SJCRH30 (cell line): ENCODE measurements at regions not wholly inside any gene's neighbourhood (a gene's known extent, or its start where the extent isn't known, plus 50 kb on each side); places are given as distances from the start of the nearest gene placed in this dataset.
A peak's percentile ranks its signal among the peaks of the same experiment; 100 is the strongest.
"Not testable (repeated sequence)": the region's sequence is repeated elsewhere in the genome, so short reads cannot be mapped to it uniquely, and the experiment has no call there.

Experiments
- DNase-seq, 2 experiments: peaks; one replicate each; pipeline ENCODE4 v3.0.0-alpha.2; 2015 to 2020
- H3K27ac ChIP-seq: fragments of 250-450 bp; sonication (Bioruptor Pico); 2 replicates; pipeline ENCODE4 v1.5.1; 2020; ENCODE audit warnings: mild to moderate bottlenecking, moderate library complexity
- H3K27me3 ChIP-seq: fragments of 250-450 bp; sonication (Bioruptor Pico); 2 replicates; pipeline ENCODE4 v1.5.1; 2020; ENCODE audit warnings: mild to moderate bottlenecking, moderate library complexity
- H3K36me3 ChIP-seq: fragments of 250-450 bp; sonication (Bioruptor Pico); 2 replicates; pipeline ENCODE4 v1.5.1; 2020; ENCODE audit warnings: mild to moderate bottlenecking, moderate library complexity
- H3K4me1 ChIP-seq: fragments of 250-450 bp; sonication (Bioruptor Pico); 2 replicates; pipeline ENCODE4 v1.5.1; 2020; ENCODE audit warnings: mild to moderate bottlenecking, moderate library complexity
- H3K4me3 ChIP-seq: fragments of 250-450 bp; sonication (Bioruptor Pico); 2 replicates; pipeline ENCODE4 v1.5.1; 2020; ENCODE audit warnings: mild to moderate bottlenecking, moderate library complexity
- H3K9me3 ChIP-seq: fragments of 250-450 bp; sonication (Bioruptor Pico); replicated peaks from 2 replicates; pipeline ENCODE4 v1.5.1; 2020; ENCODE audit warnings: mild to moderate bottlenecking, moderate library complexity

DNA sequence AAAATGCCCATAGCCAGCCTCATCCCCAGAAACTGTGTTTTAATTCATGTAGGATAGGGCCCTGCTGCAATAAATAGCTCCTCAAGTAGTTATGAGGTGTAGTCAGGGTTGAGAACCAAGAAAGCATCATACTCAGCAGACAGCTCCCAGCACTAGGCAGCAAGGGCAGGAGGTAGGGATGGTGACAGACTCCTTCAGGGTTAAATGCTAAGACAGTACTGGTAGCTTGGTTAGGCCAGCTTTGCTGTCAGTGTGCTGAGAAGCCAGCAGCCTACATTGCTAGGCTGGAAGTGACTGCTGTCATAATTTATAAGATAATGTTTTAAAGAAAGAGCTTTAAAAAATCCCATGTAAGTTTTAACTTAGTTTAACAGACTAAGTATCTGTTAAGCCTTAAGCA is 113.9 kb upstream of the IMMP2L start:
- H3K36me3 ChIP-seq = no peaks in the 10 kb centered on the region
- no peaks in the 10 kb centered on the region for H3K27me3 ChIP-seq
- no peaks in the 10 kb centered on the region for H3K9me3 ChIP-seq
- H3K27ac ChIP-seq = no peak overlapping the region
- peaks cover 12% of the 10 kb centered on the region for H3K4me1 ChIP-seq
- DNase-seq = no peak
- no peak overlapping the region for H3K4me3 ChIP-seq

DNA sequence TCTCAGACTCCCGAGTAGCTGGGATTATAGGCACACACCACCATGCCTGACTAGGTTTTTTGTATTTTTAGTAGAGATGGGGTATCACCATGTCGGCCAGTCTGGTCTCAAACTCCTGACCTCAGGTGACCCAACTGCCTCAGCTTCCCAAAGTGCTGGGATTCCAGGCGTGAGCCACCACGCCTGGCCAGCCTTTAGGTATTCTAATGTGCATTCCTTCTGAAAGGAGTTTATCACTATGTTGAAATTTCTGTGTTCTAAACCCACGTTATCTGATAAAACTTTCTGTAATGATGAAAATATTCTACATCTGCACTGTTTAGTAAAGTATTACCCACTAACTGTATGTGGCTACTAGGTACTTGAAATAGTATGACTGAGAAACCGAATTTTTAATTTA is 110.6 kb upstream of the IMMP2L start:
- no peaks in the 10 kb centered on the region for H3K27me3 ChIP-seq
- no peak overlapping the region for H3K4me3 ChIP-seq
- H3K9me3 ChIP-seq = no peaks in the 10 kb centered on the region
- no peak overlapping the region for H3K27ac ChIP-seq
- no peaks in the 10 kb centered on the region for H3K36me3 ChIP-seq
- peaks cover 16% of the 10 kb centered on the region for H3K4me1 ChIP-seq
- DNase-seq = no peak

DNA sequence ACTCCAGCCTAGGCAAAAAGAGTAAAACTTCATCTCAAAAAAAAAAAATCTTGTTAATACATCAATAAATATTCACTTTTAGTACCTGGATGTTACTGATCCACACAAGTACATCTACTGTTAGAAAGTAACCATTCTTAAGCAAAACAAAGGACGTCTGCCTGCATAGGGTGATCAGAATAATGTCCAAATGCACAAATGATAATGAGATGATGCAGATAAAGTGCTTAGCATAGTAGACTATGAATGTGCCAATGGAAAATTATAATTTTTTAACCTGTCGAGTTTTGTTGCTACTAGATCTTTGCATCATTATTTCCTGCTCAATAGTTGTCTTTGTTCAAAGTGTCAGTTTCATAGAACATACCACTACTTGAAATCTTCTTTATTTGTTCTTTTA is 109.6 kb upstream of the IMMP2L start:
- Histone ChIP-seq H3K27me3 (no peaks in the 10 kb centered on the region), H3K27ac (no peak overlapping the region), H3K9me3 (no peaks in the 10 kb centered on the region), H3K4me1 (peaks cover 10% of the 10 kb centered on the region), H3K36me3 (no peaks in the 10 kb centered on the region), H3K4me3 (no peak overlapping the region)
- DNase-seq = no peak

DNA sequence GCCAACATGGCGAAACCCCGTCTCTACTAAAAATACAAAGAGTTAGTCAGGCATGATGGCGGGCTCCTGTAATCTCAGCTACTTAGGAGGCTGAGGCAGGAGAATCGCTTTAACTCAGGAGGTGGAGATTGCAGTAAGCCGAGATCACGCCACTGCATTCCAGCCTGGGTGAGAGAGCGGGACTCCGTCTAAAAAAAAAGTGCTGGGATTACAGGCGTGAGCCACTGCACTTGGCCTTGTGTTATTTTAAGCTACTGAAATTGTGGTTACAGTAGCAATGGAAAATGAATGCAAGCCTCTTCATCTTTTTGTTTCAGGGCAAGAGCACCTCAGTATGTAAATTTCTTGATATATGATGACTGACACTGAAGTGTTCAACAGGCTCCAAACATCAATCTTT is 106.4 kb upstream of the IMMP2L start:
- Histone ChIP-seq H3K9me3 (no peaks in the 10 kb centered on the region), H3K27ac (no peak overlapping the region), H3K36me3 (no peaks in the 10 kb centered on the region), H3K4me3 (no peak overlapping the region), H3K4me1 (peaks cover 4% of the 10 kb centered on the region; the same call in 1 of the 2 replicates), H3K27me3 (no peaks in the 10 kb centered on the region)
- DNase-seq = peak; percentile 9 to 22

DNA sequence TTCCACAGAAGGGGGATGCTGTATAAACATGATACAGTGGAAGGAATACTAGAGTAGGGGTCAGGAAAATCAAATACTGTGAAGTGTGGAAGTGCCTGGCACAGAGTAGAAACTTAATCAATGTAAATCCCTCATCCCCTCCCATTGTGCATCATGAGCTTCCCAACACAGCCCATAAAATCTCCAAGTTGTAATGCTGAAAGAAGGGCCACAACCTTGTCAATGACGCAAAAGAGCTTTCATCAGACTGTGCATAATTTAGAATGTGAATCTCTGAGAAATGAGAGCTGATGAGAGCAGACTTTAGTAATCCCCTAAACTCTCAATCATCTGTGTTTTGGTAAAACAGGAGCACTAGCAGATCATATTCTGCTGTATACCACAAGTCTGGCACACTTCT is 105.2 kb upstream of the IMMP2L start:
- Histone ChIP-seq H3K27ac (no peak overlapping the region), H3K36me3 (no peaks in the 10 kb centered on the region), H3K4me1 (peaks cover 4% of the 10 kb centered on the region; the same call in 1 of the 2 replicates), H3K27me3 (no peaks in the 10 kb centered on the region), H3K4me3 (no peak overlapping the region), H3K9me3 (no peaks in the 10 kb centered on the region)
- no peak for DNase-seq

DNA sequence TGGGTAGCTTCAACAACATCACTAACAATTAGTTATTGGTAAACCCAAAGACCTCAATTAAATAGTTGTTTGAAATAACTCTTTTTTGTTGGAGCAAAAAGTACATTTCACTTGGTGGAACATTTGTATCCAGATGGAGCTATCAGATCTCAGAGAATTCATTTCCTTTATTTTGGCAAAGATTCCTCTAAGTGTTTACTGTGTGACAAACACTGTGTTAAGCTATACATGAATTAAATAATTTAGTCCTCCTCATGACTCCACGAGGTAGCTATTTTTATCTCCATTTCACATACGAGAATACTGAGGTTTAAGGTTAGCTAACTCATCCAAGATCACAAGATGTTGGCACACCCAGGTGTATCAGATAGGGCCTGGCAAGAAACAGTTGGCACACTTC is 104.0 kb upstream of the IMMP2L start:
- no peaks in the 10 kb centered on the region for H3K36me3 ChIP-seq
- no peak overlapping the region for H3K4me3 ChIP-seq
- no peak overlapping the region for H3K27ac ChIP-seq
- peaks cover 4% of the 10 kb centered on the region; the same call in 1 of the 2 replicates for H3K4me1 ChIP-seq
- no peak for DNase-seq
- H3K27me3 ChIP-seq = no peaks in the 10 kb centered on the region
- H3K9me3 ChIP-seq = no peaks in the 10 kb centered on the region

DNA sequence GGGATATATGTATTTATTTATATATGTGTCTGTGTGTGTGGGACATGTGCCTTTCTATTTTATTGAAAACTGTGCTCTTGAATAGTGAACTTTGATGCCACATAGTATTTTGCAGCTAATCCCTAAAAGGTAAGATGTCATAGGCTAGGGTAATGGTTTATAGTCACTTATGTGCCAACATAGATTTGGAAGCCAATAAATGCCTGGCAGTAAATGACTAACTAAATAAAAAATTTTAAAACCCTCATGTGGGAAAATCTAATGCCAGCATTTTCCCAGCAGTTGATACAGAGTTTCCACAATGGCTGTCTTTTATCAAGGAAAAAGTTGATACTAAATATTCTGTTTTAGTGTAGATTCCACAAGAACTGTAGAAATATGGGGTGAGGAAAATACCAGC is 101.5 kb upstream of the IMMP2L start:
- no peak overlapping the region for H3K27ac ChIP-seq
- no peaks in the 10 kb centered on the region for H3K9me3 ChIP-seq
- no peaks in the 10 kb centered on the region for H3K27me3 ChIP-seq
- H3K36me3 ChIP-seq = no peaks in the 10 kb centered on the region
- H3K4me1 ChIP-seq = 0 out of 2 replicates have a peak, but pooled peaks cover under 1% of the 10 kb centered on the region
- H3K4me3 ChIP-seq = no peak overlapping the region
- DNase-seq = no peak

DNA sequence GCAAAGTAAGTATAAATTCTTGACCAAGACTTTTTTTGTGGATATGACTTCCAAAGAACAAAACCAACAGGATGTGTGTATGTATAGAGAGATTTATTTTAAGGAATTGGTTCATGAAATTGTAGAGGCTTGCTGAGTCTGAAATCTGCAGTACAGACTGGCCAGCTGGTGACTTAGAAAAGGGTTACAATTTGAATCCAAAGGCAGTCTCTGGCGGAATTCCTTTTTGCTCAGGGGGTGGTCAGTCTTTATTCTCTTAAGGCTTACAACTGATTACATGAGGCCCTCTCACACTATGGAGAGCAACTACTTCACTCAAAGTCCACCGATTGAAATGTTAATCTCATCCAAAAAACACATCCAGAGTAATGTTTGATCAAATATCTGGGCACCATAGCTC is 100.1 kb upstream of the IMMP2L start:
- H3K4me1 ChIP-seq = no peaks in the 10 kb centered on the region
- no peaks in the 10 kb centered on the region for H3K27me3 ChIP-seq
- DNase-seq = no peak
- H3K9me3 ChIP-seq = no peaks in the 10 kb centered on the region
- H3K27ac ChIP-seq = no peak overlapping the region
- H3K36me3 ChIP-seq = no peaks in the 10 kb centered on the region
- H3K4me3 ChIP-seq = no peak overlapping the region

DNA sequence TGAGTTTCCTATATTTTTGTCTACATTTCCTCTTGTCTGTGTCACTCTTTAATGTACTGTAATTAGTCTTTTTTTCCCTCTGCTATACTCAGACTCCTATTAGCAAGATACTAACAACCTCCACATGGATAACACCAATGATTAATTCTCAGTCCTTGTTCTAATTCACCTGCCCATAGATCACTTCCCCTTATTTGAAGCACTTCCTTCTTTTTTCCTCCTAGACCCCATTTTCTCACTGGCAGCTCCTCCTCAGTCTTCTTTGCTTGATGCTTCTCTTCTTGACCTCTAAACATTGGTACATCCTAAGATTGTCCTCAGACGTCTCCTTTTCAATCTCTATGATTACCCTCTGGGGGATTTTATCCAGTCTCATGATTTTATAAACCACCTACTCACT is 98.2 kb upstream of the IMMP2L start:
- no peaks in the 10 kb centered on the region for H3K4me1 ChIP-seq
- no peaks in the 10 kb centered on the region for H3K36me3 ChIP-seq
- H3K9me3 ChIP-seq = peaks cover 4% of the 10 kb centered on the region; the same call in 1 of the 2 replicates
- no peak overlapping the region for H3K27ac ChIP-seq
- H3K4me3 ChIP-seq = no peak overlapping the region
- DNase-seq = no peak
- no peaks in the 10 kb centered on the region for H3K27me3 ChIP-seq

DNA sequence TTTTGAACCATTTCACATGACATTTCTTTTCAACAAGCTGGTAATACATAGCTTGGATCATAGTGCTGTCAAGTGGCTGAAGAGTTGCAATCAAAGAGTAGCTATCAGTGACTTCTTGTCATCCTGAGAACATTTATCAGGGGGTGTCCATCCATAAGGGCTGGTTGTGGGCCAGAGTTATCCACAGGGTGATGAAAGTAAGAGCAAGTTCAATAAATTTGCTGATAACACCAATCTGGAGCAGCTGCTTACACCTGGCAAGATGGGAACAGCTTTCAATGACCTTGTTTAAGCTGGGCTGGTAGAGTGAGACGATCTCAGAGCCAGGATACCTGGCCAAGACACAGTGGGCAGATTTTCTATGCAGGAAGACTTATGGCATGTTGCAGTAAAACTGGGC is 96.3 kb upstream of the IMMP2L start:
- H3K4me1 ChIP-seq = no peaks in the 10 kb centered on the region
- H3K27ac ChIP-seq = no peak overlapping the region
- H3K27me3 ChIP-seq = no peaks in the 10 kb centered on the region
- H3K4me3 ChIP-seq = no peak overlapping the region
- DNase-seq = no peak
- H3K36me3 ChIP-seq = no peaks in the 10 kb centered on the region
- H3K9me3 ChIP-seq = peaks cover 4% of the 10 kb centered on the region; the same call in 1 of the 2 replicates

DNA sequence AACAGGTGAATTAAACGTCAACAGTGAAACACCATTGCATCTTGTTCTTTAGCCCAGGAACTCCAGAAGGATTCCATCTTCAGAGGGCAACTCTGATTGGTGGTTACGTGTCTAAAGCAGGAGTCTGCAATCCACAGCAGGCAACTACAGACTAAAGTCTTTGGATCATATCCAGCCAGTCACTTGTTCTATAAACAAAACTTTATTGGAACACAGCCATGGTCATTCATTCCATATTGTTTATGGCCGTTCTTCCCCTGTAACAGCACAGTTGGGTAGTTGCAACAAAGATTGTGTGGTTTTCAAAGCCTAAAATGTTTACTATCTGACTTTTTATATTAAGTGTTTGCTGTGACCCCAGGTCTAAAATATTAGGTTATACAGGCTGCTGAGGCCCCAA is 94.7 kb upstream of the IMMP2L start:
- no peak overlapping the region for H3K4me3 ChIP-seq
- no peak for DNase-seq
- no peak overlapping the region for H3K27ac ChIP-seq
- H3K9me3 ChIP-seq = peaks cover 4% of the 10 kb centered on the region; the same call in 1 of the 2 replicates
- H3K36me3 ChIP-seq = no peaks in the 10 kb centered on the region
- H3K27me3 ChIP-seq = no peaks in the 10 kb centered on the region
- no peaks in the 10 kb centered on the region for H3K4me1 ChIP-seq

DNA sequence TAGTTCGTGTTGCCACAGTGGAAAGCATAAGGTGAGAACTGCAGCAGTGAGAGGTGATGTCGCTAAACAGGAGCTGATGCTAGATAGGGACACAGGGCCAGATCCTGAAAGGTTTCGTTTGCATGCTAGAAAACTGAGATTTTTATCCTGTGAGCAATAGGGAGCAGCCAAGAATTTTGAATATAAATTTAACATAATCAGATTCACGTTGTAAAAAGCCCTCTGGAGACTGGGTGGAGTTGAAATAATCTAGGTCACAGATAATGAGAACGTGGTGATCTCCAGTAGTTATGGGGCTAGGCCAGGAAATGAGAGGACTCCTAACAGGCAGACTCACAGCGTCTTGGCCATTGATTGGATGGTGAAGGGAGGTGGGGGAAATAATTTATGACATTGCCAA is 92.1 kb upstream of the IMMP2L start:
- no peak for DNase-seq

DNA sequence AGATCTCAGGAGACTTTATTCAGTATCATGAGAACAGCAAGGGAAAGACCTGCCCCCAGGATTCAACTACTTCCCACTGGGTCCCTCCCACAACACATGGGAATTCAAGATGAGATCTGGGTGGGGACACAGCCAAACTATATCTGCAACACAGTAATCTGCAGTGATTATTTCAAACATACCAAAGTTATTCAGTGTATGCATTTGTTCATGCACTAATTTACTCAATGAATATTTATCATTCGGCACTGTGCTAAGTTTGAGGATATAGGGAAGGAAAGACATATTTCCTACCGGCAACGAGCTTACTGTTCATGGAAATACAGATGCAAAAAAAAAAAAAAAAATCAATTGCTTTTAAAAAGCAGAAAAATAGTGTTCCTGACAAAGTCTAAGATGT is 91.6 kb upstream of the IMMP2L start:
- Histone ChIP-seq H3K9me3 (peaks cover 4% of the 10 kb centered on the region; the same call in 1 of the 2 replicates), H3K4me1 (no peaks in the 10 kb centered on the region; the same call in 1 of the 2 replicates), H3K4me3 (no peak overlapping the region), H3K27me3 (no peaks in the 10 kb centered on the region), H3K36me3 (no peaks in the 10 kb centered on the region), H3K27ac (no peak overlapping the region)
- DNase-seq = no peak

More for the DNA sequence above, 92.1 kb upstream of the IMMP2L start:
- no peaks in the 10 kb centered on the region for H3K27me3 ChIP-seq
- H3K4me1 ChIP-seq = no peaks in the 10 kb centered on the region; the same call in 1 of the 2 replicates
- H3K27ac ChIP-seq = no peak overlapping the region
- peaks cover 4% of the 10 kb centered on the region; the same call in 1 of the 2 replicates for H3K9me3 ChIP-seq
- H3K36me3 ChIP-seq = no peaks in the 10 kb centered on the region
- no peak overlapping the region for H3K4me3 ChIP-seq

DNA sequence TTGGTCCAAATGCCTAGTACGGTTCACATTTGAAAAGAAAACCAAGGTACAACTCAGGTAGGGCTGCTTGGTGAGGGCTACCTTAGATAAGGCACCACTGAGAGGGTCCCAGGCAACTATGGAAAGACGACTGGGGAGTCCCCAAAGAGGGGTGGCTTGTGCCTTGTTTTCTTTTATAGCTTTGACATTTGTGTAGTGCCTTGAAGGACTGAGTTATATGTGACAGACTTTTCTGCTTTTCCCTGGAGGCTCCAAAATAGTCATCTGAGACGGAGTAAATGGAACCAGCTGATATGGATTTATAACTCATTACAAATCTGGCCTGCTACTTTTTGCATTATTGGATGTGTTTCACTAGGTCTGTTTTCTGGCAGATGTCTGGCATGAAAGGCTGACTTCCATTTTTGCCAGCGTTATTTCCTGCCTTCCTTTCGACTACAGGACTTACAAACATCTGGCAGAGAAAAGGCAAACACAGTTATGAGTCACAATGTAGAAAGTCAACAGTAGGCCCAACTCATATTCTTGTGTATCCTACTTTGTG is 88.2 kb upstream of the IMMP2L start:
- DNase-seq = no peak
- Histone ChIP-seq H3K27ac (no peak overlapping the region), H3K4me3 (no peak overlapping the region), H3K9me3 (no peaks in the 10 kb centered on the region), H3K4me1 (no peaks in the 10 kb centered on the region; the same call in 1 of the 2 replicates), H3K27me3 (no peaks in the 10 kb centered on the region), H3K36me3 (no peaks in the 10 kb centered on the region)

DNA sequence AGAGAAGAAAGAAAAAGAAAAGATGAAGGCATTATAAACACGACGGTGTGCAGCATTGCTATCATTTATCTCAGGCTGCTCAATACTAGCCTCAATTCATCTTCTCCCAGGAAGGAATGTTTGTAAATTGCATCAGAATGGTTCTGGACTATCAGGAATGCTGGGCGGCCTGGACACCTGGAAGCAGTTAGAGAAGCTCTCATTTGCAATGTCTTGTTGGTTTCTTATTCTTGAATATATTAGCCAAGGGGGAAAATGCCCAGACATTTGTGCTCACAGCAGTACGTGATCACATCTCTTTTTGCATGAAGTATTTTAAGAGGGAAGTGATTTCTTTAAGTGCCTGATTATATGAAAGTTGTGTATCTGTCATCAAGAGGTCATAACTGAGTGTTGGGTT is 85.6 kb upstream of the IMMP2L start:
- no peak for DNase-seq
- Histone ChIP-seq H3K4me3 (no peak overlapping the region), H3K4me1 (no peaks in the 10 kb centered on the region; the same call in 1 of the 2 replicates), H3K27ac (no peak overlapping the region), H3K27me3 (no peaks in the 10 kb centered on the region), H3K9me3 (no peaks in the 10 kb centered on the region), H3K36me3 (no peaks in the 10 kb centered on the region)

DNA sequence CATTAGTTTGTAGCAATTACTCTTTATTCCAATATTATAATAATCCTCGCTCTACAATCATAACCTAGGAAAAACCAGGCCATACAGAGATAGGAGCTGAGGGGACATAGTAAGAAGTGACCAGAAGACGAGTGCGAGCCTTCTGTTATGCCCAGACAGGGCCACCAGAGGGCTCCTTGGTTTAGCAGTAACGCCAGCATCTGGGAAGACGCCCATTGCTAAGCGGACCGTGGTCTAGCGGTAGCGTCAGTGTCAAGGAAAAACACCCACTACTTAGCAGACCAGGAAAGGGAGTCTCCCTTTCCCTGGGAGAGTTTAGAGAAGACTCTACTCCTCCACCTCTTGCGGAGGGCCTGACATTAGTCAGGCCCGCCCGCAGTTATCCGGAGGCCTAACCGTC is 82.3 kb upstream of the IMMP2L start:
- DNase-seq = peak; percentile 20 to 23
- H3K36me3 ChIP-seq, H3K9me3 ChIP-seq, H3K27me3 ChIP-seq, H3K27ac ChIP-seq, H3K4me3 ChIP-seq, H3K4me1 ChIP-seq: not testable (repeated sequence)
